DND-41 (cell line): ENCODE measurements at regions not wholly inside any gene's neighbourhood (a gene's known extent, or its start where the extent isn't known, plus 50 kb on each side); places are given as distances from the start of the nearest gene placed in this dataset.

Experiments
- ATAC-seq: fragments of 200-7000 bp; cut with Tn5 transposase; 3 replicates; pipeline ENCODE4 v1.9.1; 2021; ENCODE audit warnings: low read depth; ENCODE audit not compliant: insufficient read depth
- DNase-seq: peaks from one replicate; pipeline ENCODE4 v3.0.0-alpha.2; 2020
- H2AFZ ChIP-seq: 2 replicates; pipeline ENCODE4 v1.6.0; 2012; ENCODE audit warnings: low read depth, low read length
- H3K27ac ChIP-seq: 2 replicates; pipeline ENCODE4 v1.5.1; 2012; ENCODE audit warnings: low read length, inconsistent platforms
- H3K27me3 ChIP-seq: fragments of 200-600 bp; sonication (generic); 2 replicates; pipeline ENCODE4 v1.6.0; 2012; ENCODE audit warnings: low read length, mild to moderate bottlenecking, inconsistent platforms; ENCODE audit not compliant: insufficient read depth, poor library complexity
- H3K36me3 ChIP-seq: 2 replicates; pipeline ENCODE4 v1.5.1; 2012; ENCODE audit warnings: low read length, inconsistent platforms; ENCODE audit not compliant: insufficient read depth
- H3K4me1 ChIP-seq: 2 replicates; pipeline ENCODE4 v1.5.1; 2012; ENCODE audit warnings: mild to moderate bottlenecking, low read length; ENCODE audit not compliant: insufficient read depth
- H3K4me2 ChIP-seq: 2 replicates; pipeline ENCODE4 v1.6.0; 2012; ENCODE audit warnings: mild to moderate bottlenecking, moderate library complexity, low read length, inconsistent platforms; ENCODE audit not compliant: insufficient read depth
- H3K4me3 ChIP-seq, 2 experiments: fragments of 200-600 bp in 1 of 2; shearing (Covaris generic) in 1 of 2; 2 replicates each; pipeline ENCODE4 v1.5.1; 2012 to 2016; ENCODE audit warnings: inconsistent platforms in 2 of 2, low read length in 2 of 2, mild to moderate bottlenecking in 2 of 2, low read depth in 1 of 2, moderate library complexity in 1 of 2
- H3K79me2 ChIP-seq: 2 replicates; pipeline ENCODE4 v1.6.0; 2012; ENCODE audit warnings: low read length, inconsistent platforms; ENCODE audit not compliant: insufficient read depth
- H3K9ac ChIP-seq: 2 replicates; pipeline ENCODE4 v1.6.0; 2012; ENCODE audit warnings: low read depth, mild to moderate bottlenecking, inconsistent platforms, low read length, moderate library complexity
- H3K9me3 ChIP-seq: 2 replicates; pipeline ENCODE4 v1.5.1; 2012; ENCODE audit warnings: low read length, moderate library complexity, mild to moderate bottlenecking, inconsistent platforms; ENCODE audit not compliant: insufficient read depth, severe bottlenecking
- H4K20me1 ChIP-seq: 2 replicates; pipeline ENCODE4 v1.6.0; 2012; ENCODE audit warnings: low read length; ENCODE audit not compliant: insufficient read depth
- CTCF ChIP-seq: IDR thresholded peaks from 2 replicates; pipeline ENCODE4 v1.5.1; 2012; ENCODE audit warnings: borderline replicate concordance, low read length, moderate library complexity, mild to moderate bottlenecking; ENCODE audit not compliant: poor library complexity, severe bottlenecking; ENCODE audit errors: extremely low read depth
- EZH2 ChIP-seq: IDR thresholded peaks from 3 replicates; pipeline ENCODE4 v1.6.1; 2012; ENCODE audit warnings: borderline replicate concordance, low read depth, mild to moderate bottlenecking, moderate library complexity, low read length, inconsistent platforms; ENCODE audit not compliant: severe bottlenecking

- TF ChIP-seq EZH2: no peak
- no peak for TF ChIP-seq CTCF
- no peak overlapping the region for H3K9ac ChIP-seq
- H3K4me3 ChIP-seq: no peak overlapping the region
- H4K20me1 ChIP-seq: no peaks in the 10 kb centered on the region
- no peak overlapping the region for H2AFZ ChIP-seq
- no peaks in the 10 kb centered on the region for H3K79me2 ChIP-seq
- no peaks in the 10 kb centered on the region for H3K4me1 ChIP-seq
- no peaks in the 10 kb centered on the region for H3K27me3 ChIP-seq
- no peaks in the 10 kb centered on the region for H3K36me3 ChIP-seq
- no peak for ATAC-seq
- DNase-seq: no peak
- H3K9me3 ChIP-seq: no peaks in the 10 kb centered on the region
- H3K4me2 ChIP-seq: no peak overlapping the region
- H3K27ac ChIP-seq: no peak overlapping the region
Measured at GRCh38 chr2:118604811-118605210, 242.6 kb downstream of the EN1 start.

GRCh38 chr2:118604371-118604770, 243.1 kb downstream of the EN1 start:
- H3K9ac ChIP-seq: no peak overlapping the region
- H3K27me3 ChIP-seq: no peaks in the 10 kb centered on the region
- H3K4me3 ChIP-seq: no peak overlapping the region
- DNase-seq (no peak), ATAC-seq (no peak)
- H4K20me1 ChIP-seq: no peaks in the 10 kb centered on the region
- no peaks in the 10 kb centered on the region for H3K4me1 ChIP-seq
- no peaks in the 10 kb centered on the region for H3K9me3 ChIP-seq
- H3K79me2 ChIP-seq: no peaks in the 10 kb centered on the region
- H3K36me3 ChIP-seq: no peaks in the 10 kb centered on the region
- no peak overlapping the region for H2AFZ ChIP-seq
- no peak overlapping the region for H3K4me2 ChIP-seq
- TF ChIP-seq EZH2: no peak
- no peak for TF ChIP-seq CTCF
- H3K27ac ChIP-seq: no peak overlapping the region

GRCh38 chr2:118599141-118599540, 248.3 kb downstream of the EN1 start:
- ATAC-seq: no peak
- no peak overlapping the region for H3K4me3 ChIP-seq

More at GRCh38 chr2:118599141-118599540, 248.3 kb downstream of the EN1 start:
- Histone ChIP-seq H3K4me1 (no peaks in the 10 kb centered on the region), H3K79me2 (no peaks in the 10 kb centered on the region), H2AFZ (no peak overlapping the region), H4K20me1 (no peaks in the 10 kb centered on the region), H3K36me3 (no peaks in the 10 kb centered on the region), H3K27me3 (no peaks in the 10 kb centered on the region), H3K9me3 (peaks cover 9% of the 10 kb centered on the region), H3K9ac (no peak overlapping the region), H3K4me2 (no peak overlapping the region), H3K27ac (no peak overlapping the region)
- no peak for DNase-seq
- TF ChIP-seq CTCF (no peak), EZH2 (no peak)
